KMS-11 (cell line): ENCODE measurements at regions not wholly inside any gene's neighbourhood (a gene's known extent, or its start where the extent isn't known, plus 50 kb on each side); places are given as distances from the start of the nearest gene placed in this dataset.

Experiments used
- H2AFZ ChIP-seq: fragments of 200-600 bp; sonication (generic); 2 replicates; pipeline ENCODE4 v1.6.1; 2016; ENCODE audit warnings: antibody characterized with exemption, mixed run types, low read depth
- H3K27ac ChIP-seq: fragments of 200-600 bp; sonication (generic); 2 replicates; pipeline ENCODE4 v1.6.1; 2016; ENCODE audit warnings: mild to moderate bottlenecking, mixed run types
- H3K27me3 ChIP-seq: fragments of 200-600 bp; sonication (generic); 2 replicates; pipeline ENCODE4 v1.6.1; 2017; ENCODE audit warnings: mild to moderate bottlenecking, low read depth, mixed run types, moderate library complexity; ENCODE audit not compliant: insufficient read depth
- H3K36me3 ChIP-seq: fragments of 200-600 bp; sonication (generic); 2 replicates; pipeline ENCODE4 v1.6.1; 2017; ENCODE audit warnings: mild to moderate bottlenecking, mixed run types; ENCODE audit not compliant: insufficient read depth
- H3K4me1 ChIP-seq: fragments of 200-600 bp; sonication (generic); 2 replicates; pipeline ENCODE4 v1.6.1; 2016; ENCODE audit warnings: mild to moderate bottlenecking, low read depth, mixed run types; ENCODE audit not compliant: poor library complexity, severe bottlenecking
- H3K4me2 ChIP-seq: fragments of 200-600 bp; sonication (generic); 2 replicates; pipeline ENCODE4 v1.7.0; 2016; ENCODE audit warnings: mild to moderate bottlenecking, mixed run types
- H3K4me3 ChIP-seq: fragments of 200-600 bp; sonication (generic); IDR thresholded peaks from 2 replicates; pipeline ENCODE4 v1.6.1; 2017; ENCODE audit warnings: low read depth, low read length, mixed read lengths; ENCODE audit not compliant: insufficient read depth
- H3K79me2 ChIP-seq: fragments of 200-600 bp; sonication (generic); 2 replicates; pipeline ENCODE4 v1.6.1; 2016; ENCODE audit warnings: low read depth, mixed run types; ENCODE audit not compliant: insufficient read depth
- H3K9ac ChIP-seq: fragments of 200-600 bp; sonication (generic); 2 replicates; pipeline ENCODE4 v1.6.1; 2016; ENCODE audit warnings: mild to moderate bottlenecking, mixed run types
- H4K20me1 ChIP-seq: fragments of 200-600 bp; sonication (generic); 2 replicates; pipeline ENCODE4 v1.6.1; 2016; ENCODE audit warnings: mild to moderate bottlenecking, mixed run types; ENCODE audit not compliant: insufficient read depth
- TF ChIP-seq, protein P1 (sequence below): fragments of 200-600 bp; sonication (generic); conservative IDR thresholded peaks from 2 replicates; pipeline ENCODE4 v1.6.1; 2017; ENCODE audit warnings: low read depth, mild to moderate bottlenecking, antibody characterized with exemption, low read length, moderate library complexity, mixed read lengths

DNA sequence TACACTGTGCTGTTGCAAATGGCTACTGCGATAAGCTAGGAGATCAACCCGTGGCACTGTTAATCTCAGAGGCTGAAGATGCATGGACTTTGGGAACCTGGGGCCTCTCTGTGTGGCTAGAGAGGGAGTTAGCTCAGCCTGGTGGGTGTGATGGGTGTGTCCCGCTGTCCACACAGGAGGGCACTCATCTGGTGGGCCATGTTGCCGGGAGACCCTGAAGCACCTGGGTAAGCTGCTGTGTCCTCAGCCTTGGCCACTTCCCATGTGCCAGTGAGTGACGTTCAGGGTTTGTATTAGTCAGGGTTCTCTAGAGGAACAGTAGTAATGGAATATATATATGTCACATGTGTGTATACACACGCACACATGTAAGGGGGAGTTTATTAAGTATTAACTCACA, 132.7 kb downstream of the ERMARD start:
- Histone ChIP-seq H3K4me1 (no peaks in the 10 kb centered on the region), H3K27ac (no peak overlapping the region), H4K20me1 (no peaks in the 10 kb centered on the region), H3K4me3 (no peak overlapping the region), H3K4me2 (no peak overlapping the region), H3K79me2 (no peaks in the 10 kb centered on the region), H2AFZ (no peak overlapping the region), H3K9ac (no peak overlapping the region), H3K27me3 (no peaks in the 10 kb centered on the region; the same call in 1 of the 2 replicates), H3K36me3 (no peaks in the 10 kb centered on the region)
- TF ChIP-seq, protein P1, sequence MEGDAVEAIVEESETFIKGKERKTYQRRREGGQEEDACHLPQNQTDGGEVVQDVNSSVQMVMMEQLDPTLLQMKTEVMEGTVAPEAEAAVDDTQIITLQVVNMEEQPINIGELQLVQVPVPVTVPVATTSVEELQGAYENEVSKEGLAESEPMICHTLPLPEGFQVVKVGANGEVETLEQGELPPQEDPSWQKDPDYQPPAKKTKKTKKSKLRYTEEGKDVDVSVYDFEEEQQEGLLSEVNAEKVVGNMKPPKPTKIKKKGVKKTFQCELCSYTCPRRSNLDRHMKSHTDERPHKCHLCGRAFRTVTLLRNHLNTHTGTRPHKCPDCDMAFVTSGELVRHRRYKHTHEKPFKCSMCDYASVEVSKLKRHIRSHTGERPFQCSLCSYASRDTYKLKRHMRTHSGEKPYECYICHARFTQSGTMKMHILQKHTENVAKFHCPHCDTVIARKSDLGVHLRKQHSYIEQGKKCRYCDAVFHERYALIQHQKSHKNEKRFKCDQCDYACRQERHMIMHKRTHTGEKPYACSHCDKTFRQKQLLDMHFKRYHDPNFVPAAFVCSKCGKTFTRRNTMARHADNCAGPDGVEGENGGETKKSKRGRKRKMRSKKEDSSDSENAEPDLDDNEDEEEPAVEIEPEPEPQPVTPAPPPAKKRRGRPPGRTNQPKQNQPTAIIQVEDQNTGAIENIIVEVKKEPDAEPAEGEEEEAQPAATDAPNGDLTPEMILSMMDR, result no peak

DNA sequence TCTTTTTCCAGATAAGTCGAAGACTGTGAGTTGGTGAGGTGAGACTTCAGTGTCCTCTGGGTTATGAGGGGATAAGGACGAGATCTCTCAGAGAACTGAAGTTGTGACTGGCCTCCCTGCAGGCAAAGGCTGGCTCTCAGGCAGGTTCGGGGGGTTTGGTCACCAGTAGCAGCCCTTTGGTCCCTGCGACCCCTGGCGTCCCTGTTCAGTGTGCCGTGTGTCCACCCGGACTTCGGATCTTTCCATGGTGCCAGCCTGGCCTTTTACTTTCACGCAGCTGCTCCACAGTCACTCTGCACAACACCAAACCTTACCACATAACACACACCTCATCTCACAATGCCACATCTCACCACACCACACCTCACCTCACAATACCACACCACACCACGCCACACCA, 131.9 kb downstream of the ERMARD start:
- Histone ChIP-seq H3K27ac (no peak overlapping the region), H3K79me2 (no peaks in the 10 kb centered on the region), H4K20me1 (no peaks in the 10 kb centered on the region), H3K36me3 (no peaks in the 10 kb centered on the region), H3K4me1 (no peaks in the 10 kb centered on the region), H3K4me3 (no peak overlapping the region), H3K9ac (no peak overlapping the region), H3K27me3 (no peaks in the 10 kb centered on the region), H3K4me2 (no peak overlapping the region), H2AFZ (no peak overlapping the region)
- TF ChIP-seq, protein P1, result no peak

DNA sequence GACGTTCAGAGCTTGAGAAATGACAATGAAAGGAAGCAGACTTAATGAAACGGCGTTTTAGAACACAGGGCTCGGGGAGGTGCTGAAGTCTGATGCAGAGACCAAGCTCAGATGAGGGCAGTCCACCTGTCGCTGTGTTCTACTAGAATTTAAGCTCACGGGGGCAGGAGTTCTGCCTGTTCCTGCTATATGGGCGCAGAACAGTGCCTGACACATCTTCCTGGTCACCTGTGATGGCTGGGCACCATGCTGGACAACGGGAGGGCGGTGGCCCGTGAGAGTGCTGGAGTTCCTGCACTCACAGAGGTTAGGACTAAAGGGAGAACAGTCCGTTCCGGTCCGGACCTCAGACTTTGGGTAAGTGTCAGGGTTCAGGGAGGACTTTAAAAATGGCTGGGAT, 130.6 kb downstream of the ERMARD start:
- Histone ChIP-seq H3K27me3 (no peaks in the 10 kb centered on the region), H3K79me2 (no peaks in the 10 kb centered on the region), H3K36me3 (no peaks in the 10 kb centered on the region), H3K4me1 (no peaks in the 10 kb centered on the region), H3K9ac (no peak overlapping the region), H3K27ac (no peak overlapping the region), H3K4me3 (no peak overlapping the region), H3K4me2 (no peak overlapping the region), H2AFZ (no peak overlapping the region), H4K20me1 (no peaks in the 10 kb centered on the region)
- TF ChIP-seq, protein P1, result no peak

DNA sequence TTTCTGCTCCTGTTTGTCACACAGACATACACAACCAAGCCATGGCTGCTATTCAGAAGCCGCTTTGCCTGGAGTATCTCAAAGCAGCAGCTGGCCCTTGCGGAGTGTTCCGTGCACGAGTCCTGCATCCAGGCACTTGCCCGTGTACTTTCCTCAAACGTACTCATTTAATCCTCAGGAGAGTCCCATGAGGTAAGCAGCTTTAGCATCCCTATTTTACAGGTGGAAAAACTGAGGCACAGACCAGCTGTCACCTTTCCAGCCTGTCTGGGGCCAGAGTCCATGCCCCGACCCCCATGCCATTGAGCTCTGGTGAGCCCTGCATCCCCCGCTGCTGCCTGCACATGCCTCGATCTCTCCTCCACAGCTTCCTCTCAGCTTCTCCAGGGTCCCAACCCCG, 130.0 kb downstream of the ERMARD start:
- Histone ChIP-seq H4K20me1 (no peaks in the 10 kb centered on the region), H2AFZ (no peak overlapping the region), H3K36me3 (no peaks in the 10 kb centered on the region), H3K4me1 (no peaks in the 10 kb centered on the region), H3K4me3 (no peak overlapping the region), H3K9ac (no peak overlapping the region), H3K79me2 (no peaks in the 10 kb centered on the region), H3K27me3 (no peaks in the 10 kb centered on the region), H3K4me2 (no peak overlapping the region), H3K27ac (no peak overlapping the region)
- TF ChIP-seq, protein P1, result no peak
